ENCODE measurements at regions not wholly inside any gene's neighbourhood (a gene's known extent, or its start where the extent isn't known, plus 50 kb on each side); places are given as distances from the start of the nearest gene placed in this dataset.

GRCh38 chr6:1558388-1558787 lies 51.3 kb upstream of the FOXC1 start:
- no peak for DNase-seq
- H3K4me1 ChIP-seq (ENCODE audit: control insufficient read depth, insufficient read depth, low read length, poor library complexity, severe bottlenecking): no peaks in the 10 kb centered on the region
- H3K27me3 ChIP-seq (replicated peaks; ENCODE audit: control insufficient read depth, insufficient read depth, low read length, poor library complexity, severe bottlenecking): no peaks in the 10 kb centered on the region
- H3K27ac ChIP-seq (ENCODE audit: insufficient read depth, low read length, poor library complexity, severe bottlenecking): no peak overlapping the region
- H3K4me3 ChIP-seq (ENCODE audit: insufficient read depth, low read depth, low read length, poor library complexity, severe bottlenecking): no peak overlapping the region
- H3K36me3 ChIP-seq (ENCODE audit: control insufficient read depth, insufficient read depth, low read length): no peaks in the 10 kb centered on the region
- no peaks in the 10 kb centered on the region for H3K9me3 ChIP-seq (ENCODE audit: control insufficient read depth, low read length)
